Gastrocnemius medialis (tissue), 4 donors: ENCODE measurements at regions not wholly inside any gene's neighbourhood (a gene's known extent, or its start where the extent isn't known, plus 50 kb on each side); places are given as distances from the start of the nearest gene placed in this dataset.

Source experiments
- ATAC-seq, 2 donors: fragments of 150-250 bp; one replicate each; pipeline ENCODE4 v1.9.1; 2016
- DNase-seq, 2 donors: peaks; one replicate each; pipeline ENCODE4 v3.0.0-alpha.2; 2019
- H3K27ac ChIP-seq, 4 donors: fragments of 200-600 bp; sonication (generic); 1 replicate in 1 of 4; 2 replicates in 3 of 4; pipeline ENCODE4 v1.5.1; 2016 to 2018; ENCODE audit warnings: mild to moderate bottlenecking in 2 of 4, moderate library complexity in 1 of 4
- H3K27me3 ChIP-seq, 3 donors: fragments of 200-600 bp; sonication (generic) in 2 of 3; 1 replicate in 1 of 3; 2 replicates in 2 of 3; pipeline versions ENCODE4 v1.5.1 to v1.6.0; 2016 to 2019; ENCODE audit warnings: mild to moderate bottlenecking in 1 of 3, moderate library complexity in 1 of 3
- H3K36me3 ChIP-seq, 2 donors: fragments of 200-600 bp; sonication (generic) in 1 of 2; one replicate each; pipeline ENCODE4 v1.5.1; 2017 to 2018
- H3K4me1 ChIP-seq, 2 donors: fragments of 200-600 bp; sonication (generic) in 1 of 2; one replicate each; pipeline ENCODE4 v1.5.1; 2016 to 2017; ENCODE audit warnings: mild to moderate bottlenecking in 2 of 2
- H3K4me3 ChIP-seq, 4 donors: fragments of 200-600 bp; sonication (generic) in 3 of 4; 1 replicate in 1 of 4; 2 replicates in 3 of 4; pipeline ENCODE4 v1.5.1; 2016 to 2019; ENCODE audit warnings: mild to moderate bottlenecking in 2 of 4
- H3K9me3 ChIP-seq, 3 donors: fragments of 200-600 bp; sonication (generic) in 2 of 3; 1 replicate in 1 of 3; 2 replicates in 2 of 3; pipeline ENCODE4 v1.5.1; 2016 to 2019
- CTCF ChIP-seq, 5 experiments: fragments of 450-650 bp in 3 of 5; fragments of 200-600 bp in 2 of 5; sonication (generic) in 2 of 5; IDR thresholded peaks in 4 of 5; conservative IDR thresholded peaks in 1 of 5; 1 replicate in 4 of 5; 2 replicates in 1 of 5; pipeline ENCODE4 v1.5.1; 2016 to 2019; ENCODE audit warnings: antibody characterized with exemption in 5 of 5, mild to moderate bottlenecking in 3 of 5, moderate library complexity in 3 of 5
- POLR2A ChIP-seq, 2 donors: fragments of 450-650 bp; IDR thresholded peaks; one replicate each; pipeline ENCODE4 v1.6.1; 2017; ENCODE audit warnings: antibody characterized with exemption in 2 of 2, mild to moderate bottlenecking in 2 of 2, moderate library complexity in 2 of 2
- in situ Hi-C, 4 donors: fragments of 200-750 bp; cut with MboI; loops; one replicate each; pipeline versions ENCODE4 v1.15.0 to v1.8.0; 2017; ENCODE audit warnings: low sequenced_read_pairs in 4 of 4
- intact Hi-C: fragments of 100-400 bp; cut with DNase I; formaldehyde crosslinking; loops from one replicate; pipeline ENCODE4 v1.15.1; 2023; ENCODE audit warnings: low total_unique reads

GRCh38 chr2:181311837-181312236 lies 145.3 kb upstream of the ITGA4 start:
- H3K9me3 ChIP-seq: no peaks in the 10 kb centered on the region
- no peak overlapping the region for H3K4me3 ChIP-seq
- DNase-seq (no peak), ATAC-seq (no peak)
- in situ Hi-C loops: no loop called here
- H3K4me1 ChIP-seq: no peaks in the 10 kb centered on the region
- no peak overlapping the region for H3K27ac ChIP-seq
- no peaks in the 10 kb centered on the region for H3K27me3 ChIP-seq
- no peaks in the 10 kb centered on the region for H3K36me3 ChIP-seq
- intact Hi-C loops: no loop called here
- TF ChIP-seq POLR2A (IDR thresholded peaks at IDR 0.05) (no peak), CTCF (IDR thresholded peaks at IDR 0.05 in 4 of 5, conservative IDR thresholded peaks at IDR 0.05 in 1 of 5) (no peak)

GRCh38 chr2:181312515-181312927 lies 144.7 kb upstream of the ITGA4 start:
- intact Hi-C loops: no loop called here
- H3K4me3 ChIP-seq: no peak overlapping the region
- in situ Hi-C loops: no loop called here
- no peaks in the 10 kb centered on the region for H3K36me3 ChIP-seq
- H3K4me1 ChIP-seq: no peaks in the 10 kb centered on the region
- DNase-seq (no peak), ATAC-seq (no peak)
- no peak overlapping the region for H3K27ac ChIP-seq
- TF ChIP-seq CTCF (IDR thresholded peaks at IDR 0.05 in 4 of 5, conservative IDR thresholded peaks at IDR 0.05 in 1 of 5): no peak
- no peak for TF ChIP-seq POLR2A (IDR thresholded peaks at IDR 0.05)
- no peaks in the 10 kb centered on the region for H3K9me3 ChIP-seq
- H3K27me3 ChIP-seq: no peaks in the 10 kb centered on the region

- Histone ChIP-seq H3K4me3 (no peak overlapping the region), H3K27ac (no peak overlapping the region), H3K4me1 (no peaks in the 10 kb centered on the region), H3K27me3 (no peaks in the 10 kb centered on the region), H3K36me3 (no peaks in the 10 kb centered on the region), H3K9me3 (no peaks in the 10 kb centered on the region)
- no peak for TF ChIP-seq POLR2A (IDR thresholded peaks at IDR 0.05)
- no peak for TF ChIP-seq CTCF (IDR thresholded peaks at IDR 0.05 in 4 of 5, conservative IDR thresholded peaks at IDR 0.05 in 1 of 5)
- DNase-seq: no peak
- no peak for ATAC-seq
- in situ Hi-C loops (no loop called here), intact Hi-C loops (no loop called here)
Measured at GRCh38 chr2:181313845-181314244, 143.3 kb upstream of the ITGA4 start.

GRCh38 chr2:181314551-181314950 lies 142.6 kb upstream of the ITGA4 start:
- TF ChIP-seq POLR2A (IDR thresholded peaks at IDR 0.05): no peak
- no peak for TF ChIP-seq CTCF (IDR thresholded peaks at IDR 0.05 in 4 of 5, conservative IDR thresholded peaks at IDR 0.05 in 1 of 5)
- no peak overlapping the region for H3K4me3 ChIP-seq
- DNase-seq (no peak), ATAC-seq (no peak)
- no peak overlapping the region for H3K27ac ChIP-seq
- intact Hi-C loops (no loop called here), in situ Hi-C loops (no loop called here)
- no peaks in the 10 kb centered on the region for H3K4me1 ChIP-seq
- H3K9me3 ChIP-seq: no peaks in the 10 kb centered on the region
- no peaks in the 10 kb centered on the region for H3K36me3 ChIP-seq
- no peaks in the 10 kb centered on the region for H3K27me3 ChIP-seq

- H3K4me1 ChIP-seq: no peaks in the 10 kb centered on the region
- in situ Hi-C loops: no loop called here
- intact Hi-C loops: no loop called here
Measured at GRCh38 chr2:181317511-181317910, 139.7 kb upstream of the ITGA4 start.

More at GRCh38 chr2:181317511-181317910, 139.7 kb upstream of the ITGA4 start:
- ATAC-seq (no peak), DNase-seq (no peak)
- no peaks in the 10 kb centered on the region for H3K9me3 ChIP-seq
- H3K27me3 ChIP-seq: no peaks in the 10 kb centered on the region
- no peak overlapping the region for H3K4me3 ChIP-seq
- no peaks in the 10 kb centered on the region for H3K36me3 ChIP-seq
- no peak for TF ChIP-seq CTCF (IDR thresholded peaks at IDR 0.05 in 4 of 5, conservative IDR thresholded peaks at IDR 0.05 in 1 of 5)
- no peak for TF ChIP-seq POLR2A (IDR thresholded peaks at IDR 0.05)
- H3K27ac ChIP-seq: no peak overlapping the region
